Gastroesophageal sphincter (tissue), 4 donors: ENCODE measurements at regions not wholly inside any gene's neighbourhood (a gene's known extent, or its start where the extent isn't known, plus 50 kb on each side); places are given as distances from the start of the nearest gene placed in this dataset.

ENCODE experiments used
- ATAC-seq: fragments of 150-250 bp; one replicate; pipeline ENCODE4 v1.9.1; 2016; ENCODE audit warnings: mild to moderate bottlenecking, moderate library complexity
- H3K27ac ChIP-seq, 4 donors: fragments of 200-600 bp; sonication (generic) in 3 of 4; 1 replicate in 3 of 4; 2 replicates in 1 of 4; pipeline ENCODE4 v1.5.1; 2016 to 2019
- H3K27me3 ChIP-seq: fragments of 200-600 bp; sonication (generic); one replicate; pipeline ENCODE4 v1.5.1; 2019
- H3K36me3 ChIP-seq, 2 donors: fragments of 200-600 bp; sonication (generic); one replicate each; pipeline ENCODE4 v1.5.1; 2019; ENCODE audit warnings: control low read depth in 1 of 2
- H3K4me1 ChIP-seq, 3 donors: fragments of 200-600 bp; sonication (generic); 1 replicate in 2 of 3; 2 replicates in 1 of 3; pipeline ENCODE4 v1.5.1; 2016 to 2019; ENCODE audit warnings: control low read depth in 2 of 3
- H3K4me3 ChIP-seq, 2 donors: fragments of 200-600 bp; sonication (generic); one replicate each; pipeline ENCODE4 v1.5.1; 2019; ENCODE audit warnings: mild to moderate bottlenecking in 1 of 2, moderate library complexity in 1 of 2
- H3K9me3 ChIP-seq, 3 donors: fragments of 200-600 bp; sonication (generic); one replicate each; pipeline ENCODE4 v1.5.1; 2017 to 2019; ENCODE audit warnings: control low read depth in 2 of 3
- CTCF ChIP-seq, 4 experiments: fragments of 200-600 bp in 2 of 4; fragments of 450-650 bp in 2 of 4; sonication (generic) in 1 of 4; IDR thresholded peaks; one replicate each; pipeline ENCODE4 v1.5.1; 2017 to 2019; ENCODE audit warnings: antibody characterized with exemption in 4 of 4, mild to moderate bottlenecking in 2 of 4, moderate library complexity in 2 of 4
- EP300 ChIP-seq: sonication (generic); formaldehyde crosslinking; IDR thresholded peaks from one replicate; pipeline ENCODE4 v1.6.1; 2017; ENCODE audit warnings: antibody characterized with exemption, mild to moderate bottlenecking
- POLR2A ChIP-seq, 2 donors: fragments of 450-650 bp; IDR thresholded peaks; one replicate each; pipeline ENCODE4 v1.6.1; 2017; ENCODE audit warnings: antibody characterized with exemption in 2 of 2, mild to moderate bottlenecking in 2 of 2, moderate library complexity in 1 of 2
- POLR2AphosphoS5 ChIP-seq: sonication (generic); formaldehyde crosslinking; IDR thresholded peaks from one replicate; pipeline ENCODE4 v1.6.1; 2017; ENCODE audit warnings: antibody characterized with exemption
- WGBS, 2 donors: methylation state at CpG; one replicate each; pipeline ENCODE4 v1.1.5; 2018; ENCODE audit warnings: low coverage in 1 of 2; 5-methylcytosine and 5-hydroxymethylcytosine counted together

- Histone ChIP-seq H3K4me1 (no peaks in the 10 kb centered on the region), H3K27ac (no peak overlapping the region), H3K36me3 (no peaks in the 10 kb centered on the region), H3K4me3 (no peak overlapping the region), H3K27me3 (no peaks in the 10 kb centered on the region), H3K9me3 (no peaks in the 10 kb centered on the region)
- TF ChIP-seq POLR2AphosphoS5 (no peak), POLR2A (IDR thresholded peaks at IDR 0.05) (no peak), EP300 (no peak), CTCF (IDR thresholded peaks at IDR 0.05) (no peak)
- WGBS, 2 donors, result 82 to 100% methylated on average over 2 of the region's 2 CpGs
- no peak for ATAC-seq
Observed at GRCh38 chr13:99873141-99873540, 98.4 kb downstream of the ZIC5 start.

GRCh38 chr13:99871249-99871898 is 100.2 kb downstream of the ZIC5 start:
- no peak overlapping the region for H3K4me3 ChIP-seq
- no peak for TF ChIP-seq EP300
- no peak for TF ChIP-seq POLR2AphosphoS5
- no peak for TF ChIP-seq CTCF (IDR thresholded peaks at IDR 0.05)
- no peak for TF ChIP-seq POLR2A (IDR thresholded peaks at IDR 0.05)
- H3K4me1 ChIP-seq, result no peaks in the 10 kb centered on the region
- no peaks in the 10 kb centered on the region for H3K27me3 ChIP-seq
- no peaks in the 10 kb centered on the region for H3K9me3 ChIP-seq
- WGBS, 2 donors, result 54 to 55% methylated on average over 6 of the region's 6 CpGs
- H3K36me3 ChIP-seq, result peaks cover 0 to 3% of the 10 kb centered on the region in 2 donors
- ATAC-seq, result no peak
- no peak overlapping the region for H3K27ac ChIP-seq

- peaks cover 0 to 6% of the 10 kb centered on the region in 2 donors for H3K36me3 ChIP-seq
- no peak for TF ChIP-seq EP300
- TF ChIP-seq POLR2AphosphoS5, result no peak
- no peak for TF ChIP-seq CTCF (IDR thresholded peaks at IDR 0.05)
Observed at GRCh38 chr13:99870541-99870940, 101.0 kb downstream of the ZIC5 start.

GRCh38 chr13:99869830-99870229 is 101.7 kb downstream of the ZIC5 start:
- no peaks in the 10 kb centered on the region for H3K9me3 ChIP-seq
- no peaks in the 10 kb centered on the region for H3K27me3 ChIP-seq
- ATAC-seq, result no peak
- H3K4me1 ChIP-seq, result no peaks in the 10 kb centered on the region
- no peak overlapping the region for H3K27ac ChIP-seq
- TF ChIP-seq POLR2A (IDR thresholded peaks at IDR 0.05) (no peak), CTCF (IDR thresholded peaks at IDR 0.05) (no peak), EP300 (no peak), POLR2AphosphoS5 (no peak)
- H3K4me3 ChIP-seq, result no peak overlapping the region
- WGBS, 2 donors, result 82 to 100% methylated on average over 1 of the region's 1 CpG
- H3K36me3 ChIP-seq, result peaks cover 0 to 13% of the 10 kb centered on the region in 2 donors

More at GRCh38 chr13:99870541-99870940, 101.0 kb downstream of the ZIC5 start:
- Histone ChIP-seq H3K27me3 (no peaks in the 10 kb centered on the region), H3K27ac (no peak overlapping the region), H3K9me3 (no peaks in the 10 kb centered on the region), H3K4me1 (no peaks in the 10 kb centered on the region), H3K4me3 (no peak overlapping the region)
- 90 to 91% methylated on average over 5 to 6 of the region's 6 CpGs for WGBS, 2 donors
- no peak for ATAC-seq

- H3K36me3 ChIP-seq, result peaks cover 0 to 15% of the 10 kb centered on the region in 2 donors
- no peaks in the 10 kb centered on the region for H3K27me3 ChIP-seq
- TF ChIP-seq POLR2AphosphoS5, result no peak
- TF ChIP-seq EP300, result no peak
- TF ChIP-seq CTCF (IDR thresholded peaks at IDR 0.05), result no peak
- TF ChIP-seq POLR2A (IDR thresholded peaks at IDR 0.05), result no peak
- WGBS, 2 donors, result 88 to 97% methylated on average over 3 of the region's 3 CpGs
- no peak for ATAC-seq
- no peaks in the 10 kb centered on the region for H3K9me3 ChIP-seq
- no peak overlapping the region for H3K4me3 ChIP-seq
- H3K27ac ChIP-seq, result no peak overlapping the region
- H3K4me1 ChIP-seq, result no peaks in the 10 kb centered on the region
Observed at GRCh38 chr13:99868767-99869166, 102.8 kb downstream of the ZIC5 start.
